ENCODE measurements at regions not wholly inside any gene's neighbourhood (a gene's known extent, or its start where the extent isn't known, plus 50 kb on each side); places are given as distances from the start of the nearest gene placed in this dataset.
"Not testable (repeated sequence)": the region's sequence is repeated elsewhere in the genome, so short reads cannot be mapped to it uniquely, and the experiment has no call there.

- no peak overlapping the region for H3K4me3 ChIP-seq (ENCODE audit: control insufficient read depth in 1 of 7, extremely low read depth in 1 of 7, insufficient read depth in 4 of 7, low read depth in 2 of 7, low read length in 6 of 7)
- ChIA-PET CTCF (interaction anchor here (0.6 kb wide), 2 partner anchors 22 to 560 kb away, joined by 3 read pairs; no protein-coding TSS in a partner anchor), POLR2A (no interaction called here)
- H3K9me3 ChIP-seq (ENCODE audit: control extremely low read depth in 1 of 5, control insufficient read depth in 4 of 5, insufficient read depth in 2 of 5, low read depth in 1 of 5, low read length in 4 of 5) = peaks cover 0 to 13% (median 2%) of the 10 kb centered on the region in 5 experiments
- no peak for DNase-seq
- peaks cover 8 to 16% (median 12%) of the 10 kb centered on the region in 4 experiments for H3K4me1 ChIP-seq (ENCODE audit: control extremely low read depth in 1 of 4, control insufficient read depth in 4 of 4, insufficient read depth in 4 of 4, low read length in 3 of 4)
- WGBS (ENCODE audit: insufficient coverage) = 98% methylated on average over 4 of the region's 4 CpGs
- no peaks in the 10 kb centered on the region for H3K36me3 ChIP-seq (ENCODE audit: control insufficient read depth in 4 of 4, insufficient read depth in 4 of 4, low read length in 3 of 4)
- H3K27ac ChIP-seq (ENCODE audit: insufficient read depth in 1 of 2, low read depth in 1 of 2, low read length in 2 of 2, poor library complexity in 1 of 2, severe bottlenecking in 2 of 2) = no peak overlapping the region
- H3K27me3 ChIP-seq (replicated peaks in 2 of 5; ENCODE audit: control insufficient read depth in 4 of 5, insufficient read depth in 5 of 5, low read length in 4 of 5) = no peaks in the 10 kb centered on the region
These were observed 97.2 kb upstream of the SIRPG start for GRCh38 chr20:1754749-1755148.

GRCh38 chr20:1754306-1754705 lies 96.7 kb upstream of the SIRPG start:
- ChIA-PET POLR2A (no interaction called here), CTCF (interaction anchor here (0.6 to 1.4 kb wide), 2 partner anchors 11 to 561 kb away, joined by 3 to 4 read pairs; no protein-coding TSS in a partner anchor)
- H3K4me1 ChIP-seq (ENCODE audit: control extremely low read depth in 1 of 4, control insufficient read depth in 4 of 4, insufficient read depth in 4 of 4, low read length in 3 of 4) = peaks cover 8 to 16% (median 12%) of the 10 kb centered on the region in 4 experiments
- H3K27me3 ChIP-seq (replicated peaks in 2 of 5; ENCODE audit: control insufficient read depth in 4 of 5, insufficient read depth in 5 of 5, low read length in 4 of 5) = no peaks in the 10 kb centered on the region
- no peaks in the 10 kb centered on the region for H3K36me3 ChIP-seq (ENCODE audit: control insufficient read depth in 4 of 4, insufficient read depth in 4 of 4, low read length in 3 of 4)
- peaks cover 0 to 13% (median 2%) of the 10 kb centered on the region in 5 experiments for H3K9me3 ChIP-seq (ENCODE audit: control extremely low read depth in 1 of 5, control insufficient read depth in 4 of 5, insufficient read depth in 2 of 5, low read depth in 1 of 5, low read length in 4 of 5)
- no CpG with 5 or more reads among the region's 2 CpGs for WGBS (ENCODE audit: insufficient coverage)
- no peak overlapping the region for H3K4me3 ChIP-seq (ENCODE audit: control insufficient read depth in 1 of 7, extremely low read depth in 1 of 7, insufficient read depth in 4 of 7, low read depth in 2 of 7, low read length in 6 of 7)
- no peak for DNase-seq
- no peak overlapping the region for H3K27ac ChIP-seq (ENCODE audit: insufficient read depth in 1 of 2, low read depth in 1 of 2, low read length in 2 of 2, poor library complexity in 1 of 2, severe bottlenecking in 2 of 2)

DNA sequence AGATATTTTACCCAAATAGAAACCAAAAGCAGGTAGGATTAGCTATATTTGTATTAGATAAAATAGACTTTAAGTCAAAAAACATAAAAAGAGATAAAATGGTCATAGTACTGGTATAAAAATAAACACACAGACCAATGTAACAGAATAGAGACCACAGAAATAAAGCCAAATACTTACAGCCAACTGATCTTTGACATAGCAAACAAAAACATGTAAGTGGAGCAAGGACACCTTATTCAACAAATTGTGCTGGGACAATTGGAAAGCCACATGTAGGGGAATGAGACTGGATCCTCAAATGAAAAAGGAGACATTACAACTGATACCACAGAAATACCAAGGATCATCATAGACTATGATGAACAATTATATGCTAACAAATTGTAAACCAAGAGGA lies 94.5 kb upstream of the SIRPG start:
- H3K9me3 ChIP-seq (ENCODE audit: control extremely low read depth in 1 of 5, control insufficient read depth in 4 of 5, insufficient read depth in 2 of 5, low read depth in 1 of 5, low read length in 4 of 5) = peaks cover 0 to 13% (median 2%) of the 10 kb centered on the region in 5 experiments
- peaks cover 1 to 5% (median 4%) of the 10 kb centered on the region in 4 experiments for H3K4me1 ChIP-seq (ENCODE audit: control extremely low read depth in 1 of 4, control insufficient read depth in 4 of 4, insufficient read depth in 4 of 4, low read length in 3 of 4)
- CTCF ChIA-PET = interaction anchor here (1.7 kb wide), 1 partner anchor 12 kb away, joined by 4 read pairs; no protein-coding TSS in a partner anchor
- H3K4me3 ChIP-seq (ENCODE audit: control insufficient read depth in 1 of 7, extremely low read depth in 1 of 7, insufficient read depth in 4 of 7, low read depth in 2 of 7, low read length in 6 of 7) = no peak overlapping the region
- no peaks in the 10 kb centered on the region for H3K36me3 ChIP-seq (ENCODE audit: control insufficient read depth in 4 of 4, insufficient read depth in 4 of 4, low read length in 3 of 4)
- DNase-seq = no peak
- POLR2A ChIA-PET = interaction anchor here (0.7 kb wide), 1 partner anchor 21 kb away, joined by 3 read pairs; no protein-coding TSS in a partner anchor
- no peaks in the 10 kb centered on the region for H3K27me3 ChIP-seq (replicated peaks in 2 of 5; ENCODE audit: control insufficient read depth in 4 of 5, insufficient read depth in 5 of 5, low read length in 4 of 5)
- no peak overlapping the region for H3K27ac ChIP-seq (ENCODE audit: insufficient read depth in 1 of 2, low read depth in 1 of 2, low read length in 2 of 2, poor library complexity in 1 of 2, severe bottlenecking in 2 of 2)

DNA sequence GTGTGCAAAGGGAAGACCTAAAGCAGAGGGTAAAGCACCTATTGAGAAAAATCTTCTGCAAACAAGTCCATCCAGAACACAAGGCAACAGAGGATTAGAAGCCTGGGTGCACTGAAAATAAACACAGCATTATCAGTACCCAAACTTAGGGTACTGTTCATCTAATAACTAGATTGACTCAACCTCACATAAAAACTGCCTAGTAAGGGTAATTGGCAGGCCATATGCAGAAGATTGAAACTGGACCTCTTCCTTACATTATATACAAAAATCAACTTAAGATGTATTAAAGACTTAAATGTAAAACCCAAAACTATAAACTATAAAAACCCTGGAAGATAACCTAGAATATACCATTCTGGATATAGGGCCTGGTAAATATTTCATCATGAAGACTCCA lies 91.2 kb upstream of the SIRPG start:
- H3K9me3 ChIP-seq (ENCODE audit: control extremely low read depth in 1 of 5, control insufficient read depth in 4 of 5, insufficient read depth in 2 of 5, low read depth in 1 of 5, low read length in 4 of 5) = peaks cover 0 to 13% (median 2%) of the 10 kb centered on the region in 5 experiments
- CTCF ChIA-PET = no interaction called here
- H3K4me3 ChIP-seq (ENCODE audit: control insufficient read depth in 1 of 7, extremely low read depth in 1 of 7, insufficient read depth in 4 of 7, low read depth in 2 of 7, low read length in 6 of 7) = no peak overlapping the region
- H3K27ac ChIP-seq (ENCODE audit: insufficient read depth in 1 of 2, low read depth in 1 of 2, low read length in 2 of 2, poor library complexity in 1 of 2, severe bottlenecking in 2 of 2) = no peak overlapping the region
- DNase-seq = no peak
- H3K27me3 ChIP-seq (replicated peaks in 2 of 5; ENCODE audit: control insufficient read depth in 4 of 5, insufficient read depth in 5 of 5, low read length in 4 of 5) = no peaks in the 10 kb centered on the region
- POLR2A ChIA-PET = no interaction called here
- H3K36me3 ChIP-seq (ENCODE audit: control insufficient read depth in 4 of 4, insufficient read depth in 4 of 4, low read length in 3 of 4) = no peaks in the 10 kb centered on the region
- no peaks in the 10 kb centered on the region for H3K4me1 ChIP-seq (ENCODE audit: control extremely low read depth in 1 of 4, control insufficient read depth in 4 of 4, insufficient read depth in 4 of 4, low read length in 3 of 4)

DNA sequence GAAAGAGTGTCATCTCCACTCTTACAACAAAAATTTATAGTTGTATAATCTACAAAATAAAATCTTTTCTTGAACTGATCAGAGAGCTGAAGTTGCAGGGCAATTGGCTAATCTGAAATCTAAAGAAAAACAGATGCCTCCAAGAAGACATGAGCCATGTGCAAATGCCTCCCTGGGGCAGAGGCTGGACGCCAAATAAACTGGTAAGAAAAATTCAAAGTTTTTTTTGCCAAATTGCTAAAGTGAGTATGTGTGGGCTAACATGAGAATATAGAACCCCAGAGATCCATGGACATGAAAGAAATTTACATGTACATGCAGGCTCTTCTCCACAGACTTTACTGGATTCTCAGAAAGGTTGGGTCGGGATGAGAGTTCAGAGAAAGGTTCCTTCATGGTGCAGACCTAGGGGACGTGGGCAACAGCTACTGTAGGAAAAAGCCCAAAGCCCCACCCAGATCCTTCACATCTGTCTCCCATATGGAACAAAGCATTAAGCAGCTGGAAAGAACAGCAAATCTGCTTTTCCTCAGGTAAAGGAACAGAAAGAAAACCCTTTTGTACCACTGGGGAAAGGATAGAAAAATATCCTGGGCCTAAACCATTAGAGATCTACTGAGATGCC lies 90.5 kb upstream of the SIRPG start:
- DNase-seq = no peak
- 100% methylated on average over 2 of the region's 3 CpGs for WGBS (ENCODE audit: insufficient coverage)
- no peak overlapping the region for H3K4me3 ChIP-seq (ENCODE audit: control insufficient read depth in 1 of 7, extremely low read depth in 1 of 7, insufficient read depth in 4 of 7, low read depth in 2 of 7, low read length in 6 of 7)
- H3K36me3 ChIP-seq (ENCODE audit: control insufficient read depth in 4 of 4, insufficient read depth in 4 of 4, low read length in 3 of 4) = no peaks in the 10 kb centered on the region
- H3K27ac ChIP-seq (ENCODE audit: insufficient read depth in 1 of 2, low read depth in 1 of 2, low read length in 2 of 2, poor library complexity in 1 of 2, severe bottlenecking in 2 of 2) = no peak overlapping the region
- H3K9me3 ChIP-seq (ENCODE audit: control extremely low read depth in 1 of 5, control insufficient read depth in 4 of 5, insufficient read depth in 2 of 5, low read depth in 1 of 5, low read length in 4 of 5) = peaks cover 0 to 13% (median 2%) of the 10 kb centered on the region in 5 experiments
- CTCF ChIA-PET = no interaction called here
- POLR2A ChIA-PET = no interaction called here
- no peaks in the 10 kb centered on the region for H3K27me3 ChIP-seq (replicated peaks in 2 of 5; ENCODE audit: control insufficient read depth in 4 of 5, insufficient read depth in 5 of 5, low read length in 4 of 5)
- H3K4me1 ChIP-seq (ENCODE audit: control extremely low read depth in 1 of 4, control insufficient read depth in 4 of 4, insufficient read depth in 4 of 4, low read length in 3 of 4) = no peaks in the 10 kb centered on the region

DNA sequence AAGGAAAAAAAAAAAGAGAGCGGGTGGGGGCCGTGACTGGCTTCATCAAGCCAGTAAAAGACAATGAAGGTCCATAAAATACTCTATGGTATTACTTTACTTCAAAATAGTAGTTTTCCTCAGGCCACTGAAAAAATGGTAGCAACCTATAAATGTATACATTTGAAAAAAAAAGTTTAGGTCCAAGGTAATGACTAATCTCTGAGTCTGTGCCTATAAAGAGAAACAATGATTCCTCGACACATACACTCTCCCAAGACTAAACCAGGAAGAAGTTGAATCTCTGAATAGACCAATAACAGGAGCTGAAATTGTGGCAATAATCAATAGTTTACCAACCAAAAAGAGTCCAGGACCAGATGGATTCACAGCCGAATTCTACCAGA lies 84.5 kb upstream of the SIRPG start:
- H3K9me3 ChIP-seq (ENCODE audit: control extremely low read depth in 1 of 5, control insufficient read depth in 4 of 5, insufficient read depth in 2 of 5, low read depth in 1 of 5, low read length in 4 of 5); CTCF ChIA-PET; H3K27me3 ChIP-seq (replicated peaks in 2 of 5; ENCODE audit: control insufficient read depth in 4 of 5, insufficient read depth in 5 of 5, low read length in 4 of 5); DNase-seq; H3K4me3 ChIP-seq (ENCODE audit: control insufficient read depth in 1 of 7, extremely low read depth in 1 of 7, insufficient read depth in 4 of 7, low read depth in 2 of 7, low read length in 6 of 7); H3K36me3 ChIP-seq (ENCODE audit: control insufficient read depth in 4 of 4, insufficient read depth in 4 of 4, low read length in 3 of 4); POLR2A ChIA-PET: not testable (repeated sequence)
- Histone ChIP-seq H3K4me1 (ENCODE audit: control extremely low read depth in 1 of 4, control insufficient read depth in 4 of 4, insufficient read depth in 4 of 4, low read length in 3 of 4) (peaks cover 4 to 12% (median 6%) of the 10 kb centered on the region in 4 experiments), H3K27ac (ENCODE audit: insufficient read depth in 1 of 2, low read depth in 1 of 2, low read length in 2 of 2, poor library complexity in 1 of 2, severe bottlenecking in 2 of 2) (peak overlapping the region in 1 of 2 experiments; percentile 49)
- WGBS (ENCODE audit: insufficient coverage) = no CpG with 5 or more reads among the region's 4 CpGs

GRCh38 chr20:1741309-1742048 lies 83.9 kb upstream of the SIRPG start:
- Histone ChIP-seq H3K9me3 (ENCODE audit: control extremely low read depth in 1 of 5, control insufficient read depth in 4 of 5, insufficient read depth in 2 of 5, low read depth in 1 of 5, low read length in 4 of 5) (no peaks in the 10 kb centered on the region), H3K27me3 (replicated peaks in 2 of 5; ENCODE audit: control insufficient read depth in 4 of 5, insufficient read depth in 5 of 5, low read length in 4 of 5) (no peaks in the 10 kb centered on the region), H3K4me1 (ENCODE audit: control extremely low read depth in 1 of 4, control insufficient read depth in 4 of 4, insufficient read depth in 4 of 4, low read length in 3 of 4) (peaks cover 4 to 12% (median 6%) of the 10 kb centered on the region in 4 experiments), H3K4me3 (ENCODE audit: control insufficient read depth in 1 of 7, extremely low read depth in 1 of 7, insufficient read depth in 4 of 7, low read depth in 2 of 7, low read length in 6 of 7) (no peak overlapping the region), H3K36me3 (ENCODE audit: control insufficient read depth in 4 of 4, insufficient read depth in 4 of 4, low read length in 3 of 4) (no peaks in the 10 kb centered on the region), H3K27ac (ENCODE audit: insufficient read depth in 1 of 2, low read depth in 1 of 2, low read length in 2 of 2, poor library complexity in 1 of 2, severe bottlenecking in 2 of 2) (peak overlapping the region in 1 of 2 experiments; percentile 49)
- 37% methylated on average over 5 of the region's 6 CpGs for WGBS (ENCODE audit: insufficient coverage)
- CTCF ChIA-PET = interaction anchor here (1.9 kb wide), 1 partner anchor 237 kb away, joined by 4 read pairs; no protein-coding TSS in a partner anchor
- DNase-seq = peak; percentile 48 to 87 (median 78)
- POLR2A ChIA-PET = no interaction called here
